ENCODE measurements at regions not wholly inside any gene's neighbourhood (a gene's known extent, or its start where the extent isn't known, plus 50 kb on each side); places are given as distances from the start of the nearest gene placed in this dataset.

- no peak for TF ChIP-seq POLR2AphosphoS5 (IDR thresholded peaks at IDR 0.05)
- TF ChIP-seq CTCF (IDR thresholded peaks at IDR 0.05) = no peak
- TF ChIP-seq EP300 (IDR thresholded peaks at IDR 0.05) = no peak
- no peak for TF ChIP-seq POLR2A (IDR thresholded peaks at IDR 0.05)
Measured at GRCh38 chr21:7947422-7947821, 2574.0 kb upstream of the TPTE start.

All from upper lobe of left lung (tissue), 4 donors.